ENCODE measurements at regions not wholly inside any gene's neighbourhood (a gene's known extent, or its start where the extent isn't known, plus 50 kb on each side); places are given as distances from the start of the nearest gene placed in this dataset.

DNA sequence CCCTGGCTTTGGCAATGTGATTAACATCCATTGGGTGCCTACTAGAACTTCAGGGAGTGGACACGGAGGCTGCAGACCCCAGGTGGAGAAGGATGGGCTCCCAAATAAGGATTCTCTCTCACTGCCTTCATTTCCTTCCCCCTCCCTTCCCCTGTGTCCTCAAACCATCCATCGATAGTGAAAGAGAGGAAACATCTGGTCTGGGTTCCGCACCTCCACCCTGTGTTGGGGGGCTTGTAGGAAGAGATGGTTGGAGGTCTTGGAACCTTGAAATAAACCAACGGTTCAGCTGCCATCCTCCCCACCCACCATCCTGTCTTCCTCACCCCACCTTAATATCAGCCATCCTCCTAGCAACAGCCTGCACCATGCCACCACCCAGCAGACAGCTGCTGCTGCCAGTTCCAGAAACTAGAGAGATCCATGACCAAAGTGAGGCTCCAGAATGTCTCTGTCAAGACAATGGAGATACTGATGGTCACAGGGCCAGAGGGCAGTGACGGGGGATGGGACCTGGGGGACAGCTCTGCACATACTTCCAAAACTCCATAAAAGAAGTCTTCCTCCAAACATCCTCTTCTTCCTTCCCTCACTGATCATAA is 153.1 kb upstream of the CCND2 start:
- no peak for ATAC-seq (ENCODE audit: low read depth)
- peak in 1 of 2 donors; percentile 5 for DNase-seq (ENCODE audit: low spot score in 2 of 2)
- Mint-ChIP-seq H3K36me3 (no peaks in the 10 kb centered on the region), H3K4me3 (no peak overlapping the region), H3K9me3 (no peaks in the 10 kb centered on the region), H3K4me1 (peaks cover 33% of the 10 kb centered on the region), H3K27me3 (no peaks in the 10 kb centered on the region), H3K27ac (peak overlapping the region; percentile 5)

DNA sequence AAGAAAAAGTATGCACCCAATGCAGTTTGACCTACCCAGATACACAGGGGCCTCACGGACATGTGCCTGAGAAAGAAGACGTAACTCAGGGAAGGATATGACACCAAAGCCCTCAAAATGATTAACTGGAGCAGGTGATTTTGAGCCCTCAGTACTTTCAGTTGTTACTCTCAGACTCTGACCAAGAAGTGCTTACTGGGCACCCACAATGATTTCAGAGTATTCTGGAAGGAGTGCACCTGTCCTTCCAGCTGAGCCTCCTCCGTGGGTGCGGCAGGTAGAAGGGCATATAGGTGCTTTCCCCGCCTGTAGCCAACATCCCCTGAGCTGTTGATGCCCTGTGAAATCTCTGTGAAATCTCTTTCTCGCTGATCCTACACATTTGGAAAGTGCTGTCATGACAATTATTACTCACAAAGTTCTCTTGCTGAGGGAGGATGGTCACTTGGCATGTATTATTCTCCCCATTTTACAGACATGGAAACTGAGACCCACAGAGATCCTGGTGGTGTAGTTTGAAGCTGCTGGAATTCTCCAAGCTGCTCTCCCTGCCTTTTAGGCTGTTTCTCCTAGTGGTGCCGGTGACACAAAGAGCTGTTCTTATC is 154.3 kb upstream of the CCND2 start:
- DNase-seq (ENCODE audit: low spot score in 2 of 2): no peak
- ATAC-seq (ENCODE audit: low read depth): peak; percentile 54
- Mint-ChIP-seq H3K27me3 (no peaks in the 10 kb centered on the region), H3K9me3 (no peaks in the 10 kb centered on the region), H3K4me1 (peaks cover 38% of the 10 kb centered on the region), H3K27ac (peak overlapping the region; percentile 88), H3K36me3 (no peaks in the 10 kb centered on the region), H3K4me3 (no peak overlapping the region)

DNA sequence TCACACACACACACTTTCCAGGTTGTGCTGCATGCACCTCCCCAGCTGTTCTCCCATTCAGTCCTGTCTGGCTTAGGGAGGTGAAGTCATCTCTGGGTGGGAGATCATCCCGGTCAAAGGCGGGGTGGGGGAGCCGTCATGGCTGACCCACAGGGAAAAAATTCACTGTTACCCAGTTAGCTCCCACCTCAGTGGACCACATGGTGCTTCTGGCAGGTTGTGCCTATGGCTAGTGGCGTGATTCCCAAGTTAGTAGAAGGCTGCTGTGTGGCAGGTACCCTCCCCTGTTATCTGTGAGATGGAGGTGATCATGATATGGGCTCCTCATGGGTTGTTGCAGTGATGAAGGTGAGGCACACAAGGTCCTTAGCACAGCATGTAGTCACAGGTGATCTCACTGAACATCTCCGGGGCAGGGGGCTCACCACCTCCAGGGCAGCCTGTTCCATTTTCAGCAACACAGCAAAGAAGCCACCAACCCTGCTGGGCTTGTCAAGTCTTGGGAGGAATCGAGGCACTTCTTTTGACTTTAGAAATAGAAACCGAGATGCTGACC is 154.9 kb upstream of the CCND2 start:
- DNase-seq (ENCODE audit: low spot score in 2 of 2) (no peak), ATAC-seq (ENCODE audit: low read depth) (no peak)
- H3K9me3 Mint-ChIP-seq: no peaks in the 10 kb centered on the region
- peak overlapping the region; percentile 73 for H3K4me3 Mint-ChIP-seq
- H3K27ac Mint-ChIP-seq: peak overlapping the region; percentile 88
- no peaks in the 10 kb centered on the region for H3K36me3 Mint-ChIP-seq
- no peaks in the 10 kb centered on the region for H3K27me3 Mint-ChIP-seq
- peaks cover 38% of the 10 kb centered on the region for H3K4me1 Mint-ChIP-seq

DNA sequence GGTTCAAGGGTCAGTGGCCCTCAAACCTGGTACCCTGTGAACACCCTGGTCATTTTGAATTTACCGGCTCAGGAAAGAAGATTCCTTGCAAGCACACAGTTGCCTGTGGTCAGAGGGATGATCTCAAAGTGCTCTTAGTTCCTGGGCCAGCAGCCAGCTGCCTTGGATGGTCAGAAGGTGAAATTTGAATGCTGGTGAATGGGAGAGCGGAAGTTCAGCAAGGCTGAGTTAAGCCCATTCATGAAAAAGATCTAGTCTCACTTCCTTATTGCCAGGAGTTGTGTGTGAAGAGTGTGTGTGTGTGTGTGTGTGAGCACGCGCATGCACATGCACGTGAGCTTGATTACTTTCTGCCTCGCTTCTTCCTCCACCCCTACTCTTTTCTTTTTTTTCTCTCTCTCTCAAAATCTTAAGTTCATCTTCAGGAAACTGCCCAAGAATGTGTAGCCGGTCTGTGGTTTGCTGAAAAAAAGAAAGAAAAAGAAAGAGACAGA is 155.5 kb upstream of the CCND2 start:
- DNase-seq (ENCODE audit: low spot score in 2 of 2) (peak in 1 of 2 donors; percentile 45), ATAC-seq (ENCODE audit: low read depth) (peak; percentile 86)
- peaks cover 38% of the 10 kb centered on the region for H3K4me1 Mint-ChIP-seq

DNA sequence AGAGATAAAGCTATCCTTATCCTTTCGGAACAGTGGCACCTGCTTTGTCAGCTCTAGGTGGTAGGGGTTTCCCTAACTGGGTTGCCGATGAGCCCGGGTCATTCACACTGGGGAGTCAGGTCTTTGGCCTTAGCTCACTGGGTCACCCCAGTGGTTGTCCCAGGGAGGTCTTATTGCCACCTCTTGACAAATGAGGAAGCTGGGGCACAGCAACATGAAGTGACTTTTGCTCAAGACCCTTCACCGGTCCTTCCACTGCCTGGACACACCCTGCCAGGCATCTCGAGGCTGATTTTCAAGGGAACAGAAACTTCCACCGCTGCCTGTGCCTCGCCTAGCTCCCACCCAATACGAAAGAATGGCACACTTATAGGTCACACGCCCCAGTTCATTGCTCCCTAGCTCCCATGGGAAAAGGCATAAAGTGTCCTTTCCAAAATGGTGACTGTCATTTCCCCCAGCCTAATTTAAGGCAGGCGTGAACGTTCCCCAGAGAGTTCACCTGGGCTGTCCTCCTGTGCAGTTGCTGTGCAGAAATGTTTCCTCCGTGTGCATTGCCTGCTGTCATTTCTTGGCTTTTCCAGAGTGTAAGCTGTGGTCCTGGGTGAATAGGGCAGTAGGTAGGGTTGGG is 156.1 kb upstream of the CCND2 start:
- ATAC-seq (ENCODE audit: low read depth) (peak; percentile 1), DNase-seq (ENCODE audit: low spot score in 2 of 2) (no peak)
- Mint-ChIP-seq H3K4me3 (peak overlapping the region; percentile 73), H3K27me3 (no peaks in the 10 kb centered on the region), H3K27ac (peak overlapping the region; percentile 88), H3K4me1 (peaks cover 38% of the 10 kb centered on the region), H3K36me3 (no peaks in the 10 kb centered on the region), H3K9me3 (no peaks in the 10 kb centered on the region)

More for the DNA sequence above, 155.5 kb upstream of the CCND2 start:
- Mint-ChIP-seq H3K27ac (peak overlapping the region; percentile 88), H3K27me3 (no peaks in the 10 kb centered on the region), H3K36me3 (no peaks in the 10 kb centered on the region), H3K9me3 (no peaks in the 10 kb centered on the region), H3K4me3 (peak overlapping the region; percentile 73)

DNA sequence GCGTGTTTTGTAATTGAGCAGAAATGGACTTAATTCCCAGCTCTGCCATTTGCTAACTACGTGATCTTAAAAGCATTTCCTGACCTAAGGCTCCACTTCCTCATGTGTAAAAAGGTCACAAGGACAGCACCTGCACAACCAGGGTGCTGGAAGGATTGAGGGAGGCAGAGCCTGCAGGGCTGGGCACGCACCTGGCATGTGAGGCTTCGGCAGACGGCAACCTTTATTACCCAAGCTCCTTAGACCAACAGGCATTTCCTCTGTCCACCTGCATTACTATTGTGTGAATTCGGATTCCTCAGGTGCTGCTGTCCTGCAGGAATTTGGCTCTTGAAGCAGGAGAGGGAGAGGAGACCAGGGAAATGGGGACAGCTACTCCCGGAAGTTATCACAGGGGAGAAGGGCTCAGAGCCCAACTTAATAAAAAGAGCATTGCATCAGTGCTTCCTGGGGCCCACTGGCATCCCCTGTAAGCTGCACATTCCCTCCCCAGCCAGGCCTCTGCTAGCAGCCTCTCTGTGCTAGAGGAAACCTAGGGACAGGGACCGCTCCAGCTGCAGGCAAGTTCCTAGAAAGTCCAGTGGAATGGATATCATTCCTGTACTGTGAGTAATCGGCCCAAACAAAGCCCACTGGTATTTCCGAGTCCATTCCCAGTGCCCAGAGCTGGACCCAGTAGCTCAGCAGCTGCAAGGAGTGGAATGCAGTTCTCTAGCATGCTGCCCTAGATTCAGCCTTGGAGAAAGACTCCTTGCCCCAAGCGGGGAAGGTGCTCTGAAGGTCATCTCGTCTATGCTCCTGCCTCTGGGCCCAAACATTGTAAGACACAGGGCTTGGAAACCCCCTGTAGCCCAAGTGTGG is 157.1 kb upstream of the CCND2 start:
- no peaks in the 10 kb centered on the region for H3K36me3 Mint-ChIP-seq
- peaks cover 38% of the 10 kb centered on the region for H3K4me1 Mint-ChIP-seq
- H3K9me3 Mint-ChIP-seq: no peaks in the 10 kb centered on the region
- no peak overlapping the region for H3K4me3 Mint-ChIP-seq
- no peaks in the 10 kb centered on the region for H3K27me3 Mint-ChIP-seq
- H3K27ac Mint-ChIP-seq: no peak overlapping the region
- ATAC-seq (ENCODE audit: low read depth) (no peak), DNase-seq (ENCODE audit: low spot score in 2 of 2) (no peak)

DNA sequence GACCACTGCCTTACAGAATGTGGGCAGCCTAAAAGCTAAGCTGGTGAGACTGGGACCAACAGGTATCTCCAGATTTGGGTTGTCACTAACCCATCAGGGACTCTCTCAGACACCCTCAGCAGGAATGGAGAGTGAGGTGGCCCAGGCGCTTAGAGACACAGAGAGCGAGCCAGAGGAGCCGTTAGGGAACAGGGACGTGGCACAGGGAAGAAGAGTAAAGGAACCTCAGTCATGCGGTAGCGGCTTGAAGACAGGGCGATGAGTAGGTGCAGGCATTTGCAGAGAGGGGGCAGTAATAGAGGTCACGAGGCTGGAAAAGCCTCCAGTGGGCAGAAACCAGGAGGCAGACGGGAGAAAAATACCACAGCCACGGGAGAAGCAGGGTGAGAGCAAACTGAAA is 158.0 kb upstream of the CCND2 start:
- Mint-ChIP-seq H3K4me3 (peak overlapping the region; percentile 18), H3K27ac (no peak overlapping the region), H3K36me3 (no peaks in the 10 kb centered on the region), H3K27me3 (peaks cover 2% of the 10 kb centered on the region), H3K4me1 (peaks cover 38% of the 10 kb centered on the region), H3K9me3 (no peaks in the 10 kb centered on the region)
- DNase-seq (ENCODE audit: low spot score in 2 of 2): no peak
- no peak for ATAC-seq (ENCODE audit: low read depth)

DNA sequence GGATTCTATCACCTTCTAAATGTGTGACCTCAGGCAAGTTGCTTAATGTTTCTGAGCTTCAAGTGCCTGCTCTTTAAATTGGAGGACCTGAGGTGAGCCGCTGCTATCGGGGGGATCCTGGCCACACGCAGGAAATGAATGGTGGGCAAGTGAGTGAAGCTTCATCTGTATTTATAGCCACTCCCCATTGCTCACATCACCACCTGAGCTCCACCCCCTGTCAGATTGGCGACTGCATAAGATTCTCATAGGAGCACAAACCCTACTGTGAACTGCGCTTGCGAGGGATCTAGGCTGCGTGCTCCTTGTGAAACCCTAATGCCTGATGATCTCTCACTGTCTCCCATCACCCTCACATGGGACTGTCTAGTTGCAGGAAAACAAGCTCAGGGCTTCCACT is 158.6 kb upstream of the CCND2 start:
- Mint-ChIP-seq H3K9me3 (no peaks in the 10 kb centered on the region), H3K27ac (no peak overlapping the region), H3K27me3 (peaks cover 2% of the 10 kb centered on the region), H3K4me3 (no peak overlapping the region), H3K4me1 (peaks cover 38% of the 10 kb centered on the region), H3K36me3 (no peaks in the 10 kb centered on the region)
- DNase-seq (ENCODE audit: low spot score in 2 of 2) (no peak), ATAC-seq (ENCODE audit: low read depth) (no peak)

DNA sequence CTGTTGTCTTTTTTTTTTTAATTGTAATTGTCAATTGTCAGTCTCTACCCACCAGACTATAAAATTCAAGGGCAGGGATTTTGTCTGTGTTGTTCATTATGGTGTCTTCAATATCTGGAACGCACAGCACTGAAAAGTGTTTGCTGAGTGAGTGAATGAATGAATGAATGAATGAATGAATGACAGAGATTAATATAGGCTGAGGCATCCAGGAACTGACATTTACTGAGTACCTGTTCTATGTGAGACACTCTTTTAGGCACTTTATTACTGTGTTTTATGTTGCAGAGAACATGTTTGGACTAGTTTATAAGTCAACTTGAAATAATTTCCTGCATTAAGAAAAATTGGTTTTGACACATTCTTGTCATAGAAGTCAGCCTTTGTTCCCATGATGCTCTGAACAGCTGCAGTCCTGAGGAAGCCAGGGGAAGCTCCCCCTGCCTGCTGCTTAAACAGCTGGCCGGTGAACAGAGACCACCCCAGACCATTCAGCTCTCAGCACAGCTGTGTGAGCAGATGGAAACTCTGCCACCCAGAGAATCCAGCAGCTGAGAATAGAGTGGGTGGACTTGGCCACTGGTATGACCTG is 160.7 kb upstream of the CCND2 start:
- Mint-ChIP-seq H3K4me3 (no peak overlapping the region), H3K27ac (no peak overlapping the region), H3K36me3 (no peaks in the 10 kb centered on the region), H3K4me1 (peaks cover 21% of the 10 kb centered on the region), H3K27me3 (peaks cover 2% of the 10 kb centered on the region), H3K9me3 (no peaks in the 10 kb centered on the region)
- ATAC-seq (ENCODE audit: low read depth) (no peak), DNase-seq (ENCODE audit: low spot score in 2 of 2) (peak in 1 of 2 donors; percentile 1)

DNA sequence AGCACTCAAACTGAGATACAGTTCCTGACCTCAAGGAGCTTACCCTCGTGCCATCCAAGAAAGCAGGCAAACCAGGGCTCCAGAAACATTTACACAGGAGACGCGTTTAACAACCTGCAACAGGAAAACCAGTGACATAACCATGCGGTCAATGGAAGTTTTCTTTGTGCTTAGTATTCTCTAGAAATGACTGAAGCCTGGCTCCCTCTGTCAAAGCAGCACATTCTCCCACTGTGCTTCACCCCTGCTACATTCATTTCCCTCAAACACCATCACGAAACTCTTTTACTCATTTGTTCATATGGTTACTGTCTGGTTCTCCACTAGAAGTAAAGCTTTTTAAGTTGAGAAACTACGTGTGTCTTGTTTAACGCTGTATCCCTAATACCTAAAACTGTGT is 161.3 kb upstream of the CCND2 start:
- Mint-ChIP-seq H3K36me3 (no peaks in the 10 kb centered on the region), H3K27me3 (peaks cover 2% of the 10 kb centered on the region), H3K27ac (no peak overlapping the region), H3K4me3 (no peak overlapping the region), H3K4me1 (peaks cover 20% of the 10 kb centered on the region), H3K9me3 (no peaks in the 10 kb centered on the region)
- ATAC-seq (ENCODE audit: low read depth) (no peak), DNase-seq (ENCODE audit: low spot score in 2 of 2) (no peak)

DNA sequence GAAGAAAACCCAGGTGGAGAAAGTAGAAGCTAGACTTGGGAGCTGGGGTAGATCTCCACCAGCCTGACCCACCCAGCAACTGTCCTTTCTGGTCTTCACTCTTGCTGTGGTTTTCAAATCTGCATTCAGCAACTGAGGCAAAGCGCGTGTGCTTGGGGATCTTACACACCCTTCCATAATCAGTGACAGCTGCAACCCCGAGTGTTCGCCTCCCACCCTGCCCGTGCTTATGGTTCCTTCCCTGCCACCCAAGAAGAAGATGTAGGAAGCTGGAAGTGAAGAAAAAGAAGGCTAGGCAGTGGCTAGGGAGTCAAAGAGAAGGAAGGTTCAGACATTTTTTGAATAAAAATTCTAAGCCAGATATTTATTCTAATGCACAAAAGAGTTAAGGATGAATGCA is 162.6 kb upstream of the CCND2 start:
- no peak overlapping the region for H3K4me3 Mint-ChIP-seq
- peaks cover 2% of the 10 kb centered on the region for H3K27me3 Mint-ChIP-seq
- H3K9me3 Mint-ChIP-seq: no peaks in the 10 kb centered on the region
- ATAC-seq (ENCODE audit: low read depth) (no peak), DNase-seq (ENCODE audit: low spot score in 2 of 2) (no peak)
- H3K4me1 Mint-ChIP-seq: peaks cover 15% of the 10 kb centered on the region
- H3K27ac Mint-ChIP-seq: no peak overlapping the region
- H3K36me3 Mint-ChIP-seq: no peaks in the 10 kb centered on the region

DNA sequence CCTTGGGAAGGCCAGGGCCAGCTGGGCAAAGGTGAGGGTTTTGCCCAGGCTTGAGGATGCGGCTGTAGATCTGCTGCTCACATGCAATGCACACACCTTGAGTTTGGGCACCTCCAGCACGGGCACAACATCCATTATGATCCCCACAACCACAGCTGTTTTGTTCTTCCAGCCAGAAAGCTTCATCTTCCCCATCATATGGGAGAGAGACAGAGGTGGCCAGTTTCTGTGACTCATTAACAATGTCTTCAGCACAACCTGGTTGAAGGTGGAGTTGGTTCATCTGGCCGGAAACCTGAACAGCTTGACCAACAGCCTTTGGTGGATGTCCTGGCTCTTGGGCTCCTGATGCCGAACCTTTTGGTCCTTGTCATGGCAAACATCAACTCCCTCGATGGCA is 163.7 kb upstream of the CCND2 start:
- peaks cover 7% of the 10 kb centered on the region for H3K4me1 Mint-ChIP-seq
- H3K27ac Mint-ChIP-seq: no peak overlapping the region
- ATAC-seq (ENCODE audit: low read depth) (no peak), DNase-seq (ENCODE audit: low spot score in 2 of 2) (no peak)
- peaks cover 2% of the 10 kb centered on the region for H3K27me3 Mint-ChIP-seq
- H3K9me3 Mint-ChIP-seq: no peaks in the 10 kb centered on the region
- no peaks in the 10 kb centered on the region for H3K36me3 Mint-ChIP-seq
- no peak overlapping the region for H3K4me3 Mint-ChIP-seq

DNA sequence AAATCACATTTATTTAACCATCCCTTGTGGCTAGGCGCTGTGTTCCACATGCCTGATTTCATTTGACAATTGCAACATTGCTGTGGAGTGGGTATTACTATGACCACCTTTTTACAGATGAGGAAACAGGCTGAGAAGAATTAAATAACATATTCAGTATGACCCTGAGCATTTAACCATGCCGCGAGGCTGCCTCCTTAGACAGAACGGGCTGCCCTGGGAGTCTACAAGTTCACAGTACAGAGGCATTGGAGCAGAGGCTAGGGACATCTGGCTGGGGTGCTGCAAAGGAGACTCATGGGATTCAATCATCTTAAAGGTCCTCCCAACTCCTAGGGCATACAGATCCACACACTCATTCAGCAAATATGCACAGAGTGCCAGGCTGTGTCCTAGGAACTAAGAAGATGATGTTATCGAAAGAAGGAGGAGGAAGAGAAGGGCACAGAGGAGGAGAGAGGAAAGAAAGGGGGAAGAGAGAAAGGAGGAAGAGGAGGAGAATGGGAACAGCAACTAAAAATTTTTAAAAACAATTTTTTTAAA is 164.7 kb upstream of the CCND2 start:
- H3K4me3 Mint-ChIP-seq: no peak overlapping the region
- no peak overlapping the region for H3K27ac Mint-ChIP-seq
- ATAC-seq (ENCODE audit: low read depth): no peak
- peaks cover 6% of the 10 kb centered on the region for H3K4me1 Mint-ChIP-seq
- peaks cover 2% of the 10 kb centered on the region for H3K27me3 Mint-ChIP-seq
- no peaks in the 10 kb centered on the region for H3K36me3 Mint-ChIP-seq
- H3K9me3 Mint-ChIP-seq: no peaks in the 10 kb centered on the region
- DNase-seq (ENCODE audit: low spot score in 2 of 2): no peak

Data from memory B cell (primary cell).